ENCODE measurements at regions not wholly inside any gene's neighbourhood (a gene's known extent, or its start where the extent isn't known, plus 50 kb on each side); places are given as distances from the start of the nearest gene placed in this dataset.

GRCh38 chr1:5451671-5452070 lies 540.6 kb downstream of the NPHP4 start:
- no peak for TF ChIP-seq POLR2AphosphoS5 (IDR thresholded peaks at IDR 0.05)
- no peak for TF ChIP-seq CTCF (IDR thresholded peaks at IDR 0.05)
